NCI-H748 (cell line): ENCODE measurements at regions not wholly inside any gene's neighbourhood (a gene's known extent, or its start where the extent isn't known, plus 50 kb on each side); places are given as distances from the start of the nearest gene placed in this dataset.
"Not testable (repeated sequence)": the region's sequence is repeated elsewhere in the genome, so short reads cannot be mapped to it uniquely, and the experiment has no call there.

Source experiments
- DNase-seq: peaks from one replicate; lab custom pipeline; 2025; ENCODE audit not compliant: unreplicated experiment; lab: John Stamatoyannopoulos, UW

GRCh38 chr9:117775591-117775990 lies 71.4 kb downstream of the TLR4 start:
- no peak for DNase-seq

DNA sequence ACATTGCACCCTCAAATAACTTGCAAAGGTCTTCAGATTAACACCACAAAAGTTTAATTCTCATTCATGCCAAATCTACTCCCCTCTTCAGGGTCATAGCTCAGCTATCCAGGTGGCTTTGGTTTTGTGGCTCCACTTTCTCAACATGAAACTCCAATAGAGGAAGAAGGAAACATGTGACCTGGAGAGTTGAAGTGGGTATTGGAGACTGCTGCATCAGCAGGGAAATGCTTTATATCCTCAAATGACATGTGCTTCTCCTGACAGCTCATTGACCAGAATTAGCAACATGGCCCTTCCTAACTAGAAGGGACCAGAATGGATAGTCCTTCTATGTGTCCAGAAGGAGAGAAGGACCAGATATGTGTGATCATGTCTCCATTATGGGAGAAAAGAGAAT lies 73.6 kb downstream of the TLR4 start:
- no peak for DNase-seq

GRCh38 chr9:117779760-117780159 lies 75.6 kb downstream of the TLR4 start:
- no peak for DNase-seq

- DNase-seq: peak; percentile 85
Measured at GRCh38 chr9:117782931-117783788, 79.0 kb downstream of the TLR4 start.

DNA sequence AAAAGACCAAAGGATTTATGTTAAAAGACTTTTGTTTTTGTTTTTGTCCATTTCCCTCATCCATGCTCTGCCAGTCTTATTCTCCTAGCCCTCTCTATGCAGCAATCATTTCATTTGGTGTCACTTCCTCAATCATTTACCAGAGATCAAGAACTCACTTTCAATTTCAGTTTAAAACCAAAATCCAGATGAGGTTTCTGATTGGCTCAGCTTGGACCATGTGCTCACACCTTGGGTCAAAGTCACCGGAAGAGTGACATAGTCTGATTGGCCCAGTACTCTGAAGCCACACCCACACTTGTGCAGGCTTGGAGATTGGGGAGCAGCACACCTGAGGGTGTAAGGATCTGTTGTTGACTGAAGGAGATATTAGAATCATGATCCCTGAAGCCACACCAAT lies 79.6 kb downstream of the TLR4 start:
- DNase-seq: no peak

GRCh38 chr9:117784996-117785395 lies 80.8 kb downstream of the TLR4 start:
- DNase-seq: no peak

GRCh38 chr9:117787746-117788145 lies 83.5 kb downstream of the TLR4 start:
- DNase-seq: no peak

DNA sequence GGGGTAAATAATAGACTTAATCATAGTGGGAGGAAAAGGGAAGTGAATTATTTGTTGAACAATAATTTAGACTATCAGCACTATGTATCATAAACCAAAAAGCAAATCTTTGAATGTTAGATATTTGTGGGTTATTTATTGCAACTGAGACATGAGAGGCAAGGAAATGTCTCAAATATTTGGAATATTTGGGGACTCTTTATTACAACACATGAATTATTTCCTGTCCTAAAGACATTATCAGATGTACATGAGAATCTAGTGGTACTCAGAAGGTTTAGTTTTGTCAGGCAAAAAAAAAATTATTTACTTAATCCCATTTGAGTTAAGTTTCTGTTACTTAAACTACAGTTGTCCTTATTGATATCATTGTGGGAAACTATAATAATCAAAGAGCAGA lies 91.1 kb downstream of the TLR4 start:
- no peak for DNase-seq

- DNase-seq: no peak
Measured at GRCh38 chr9:117796681-117797080, 92.5 kb downstream of the TLR4 start.

DNA sequence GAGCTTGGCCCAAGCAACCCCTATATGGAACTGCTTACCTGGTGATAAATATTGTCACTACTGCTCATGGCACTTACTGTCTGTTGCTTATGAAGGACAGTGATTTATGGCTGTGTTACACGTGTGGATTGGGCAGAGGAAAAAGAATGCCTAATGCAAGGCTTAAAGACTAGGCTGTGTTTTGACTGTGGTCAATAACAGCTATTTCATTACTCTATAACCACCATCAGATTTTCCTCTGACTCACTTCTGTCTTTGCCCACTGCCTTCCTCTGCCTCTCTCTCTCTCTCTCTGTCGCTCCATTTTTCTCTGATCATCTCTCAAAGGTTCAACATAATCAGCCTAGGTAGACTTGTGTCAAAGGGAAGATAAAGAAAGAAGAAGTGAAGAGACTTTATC lies 96.2 kb downstream of the TLR4 start:
- DNase-seq: no peak

DNA sequence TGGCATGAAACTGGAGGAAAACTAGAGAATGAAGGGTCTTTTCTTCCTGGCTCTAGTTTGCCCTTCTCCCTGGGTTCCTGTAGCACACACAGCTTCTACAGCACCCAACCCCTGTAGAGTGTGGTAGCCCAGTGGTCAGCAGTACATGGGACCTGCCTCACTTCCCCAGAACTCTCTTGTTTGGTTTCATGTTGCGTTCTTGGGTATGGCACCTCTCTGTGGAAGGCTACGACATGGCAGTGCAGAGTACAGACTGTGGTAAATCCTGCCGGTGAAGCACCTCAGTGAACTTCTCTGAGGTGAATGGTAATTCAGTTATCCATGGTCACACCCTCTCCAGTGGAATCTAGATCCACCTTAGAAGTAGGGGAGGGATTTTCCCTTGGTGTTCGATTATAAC lies 105.5 kb downstream of the TLR4 start:
- no peak for DNase-seq

DNA sequence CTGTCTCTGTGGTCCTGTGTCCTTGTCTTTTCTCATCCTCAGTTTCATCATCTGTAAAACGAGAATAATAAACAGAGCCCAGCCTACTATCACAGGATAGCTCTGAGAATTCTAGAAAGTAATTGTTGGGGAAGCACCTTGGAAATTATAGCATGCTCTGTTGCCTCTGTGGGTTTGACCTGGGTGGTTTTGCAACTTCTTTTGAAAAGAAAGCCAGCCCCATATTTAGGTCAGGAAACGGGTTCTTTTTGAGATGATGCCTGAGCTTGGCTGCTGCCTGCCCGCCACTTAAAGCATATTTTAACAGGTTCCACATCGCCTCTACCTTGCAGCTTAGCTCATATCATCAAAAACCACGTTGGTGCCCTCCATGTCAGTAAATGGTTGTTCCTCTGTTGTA lies 111.1 kb downstream of the TLR4 start:
- no peak for DNase-seq

DNA sequence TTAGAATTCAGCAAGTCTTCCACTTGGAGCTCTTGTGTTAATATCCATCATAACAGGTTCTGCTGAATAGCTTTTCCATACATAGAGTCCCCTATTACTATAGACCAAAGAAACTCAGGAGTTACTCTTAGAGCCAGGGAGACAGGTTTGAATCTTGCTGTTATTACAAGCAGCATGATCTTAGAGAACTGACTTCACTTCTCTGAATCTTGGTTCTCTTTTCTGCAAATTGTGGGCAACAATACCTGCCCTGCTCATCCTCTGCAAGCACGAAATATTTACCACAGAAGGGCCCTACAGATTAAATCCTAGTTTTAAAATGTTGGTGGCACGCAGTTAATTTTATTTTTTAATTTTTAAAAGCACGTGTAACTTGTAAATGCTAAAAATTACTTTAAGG lies 111.7 kb downstream of the TLR4 start:
- DNase-seq: no peak

- no peak for DNase-seq
Measured at GRCh38 chr9:117821954-117822353, 117.8 kb downstream of the TLR4 start.

- DNase-seq: no peak
Measured at GRCh38 chr9:117823576-117823975, 119.4 kb downstream of the TLR4 start.

GRCh38 chr9:117825609-117826347 lies 121.6 kb downstream of the TLR4 start:
- DNase-seq: no peak

- DNase-seq: no peak
Measured at GRCh38 chr9:117826837-117827236, 122.6 kb downstream of the TLR4 start.

DNA sequence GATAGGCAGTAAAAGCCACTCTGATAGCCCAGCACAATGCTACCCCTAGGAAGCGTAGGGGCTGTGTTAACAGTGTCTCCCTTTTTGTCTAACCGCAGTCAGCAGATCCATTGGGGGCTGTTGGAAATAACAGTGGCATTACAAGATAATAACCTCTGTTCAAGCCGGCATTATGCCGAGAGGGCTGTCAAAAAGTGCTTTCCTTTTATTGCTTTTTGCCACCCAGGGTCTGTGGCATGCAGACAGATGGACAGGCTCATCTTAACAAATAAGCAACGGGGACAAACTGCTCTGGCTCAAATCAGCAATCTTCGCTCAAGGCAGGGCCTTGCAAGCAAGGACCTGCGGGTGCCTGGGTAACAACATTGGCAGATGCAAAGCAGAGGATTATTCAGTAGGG lies 123.3 kb downstream of the TLR4 start:
- no peak for DNase-seq

- no peak for DNase-seq
Measured at GRCh38 chr9:117828466-117828865, 124.3 kb downstream of the TLR4 start.

GRCh38 chr9:117835798-117836197 lies 131.6 kb downstream of the TLR4 start:
- DNase-seq: no peak

- DNase-seq: no peak
Measured at GRCh38 chr9:117839862-117840261, 135.7 kb downstream of the TLR4 start.

- DNase-seq: not testable (repeated sequence)
Measured at GRCh38 chr9:117851836-117852461, 147.7 kb downstream of the TLR4 start.
